DND-41 (cell line): ENCODE measurements at regions not wholly inside any gene's neighbourhood (a gene's known extent, or its start where the extent isn't known, plus 50 kb on each side); places are given as distances from the start of the nearest gene placed in this dataset.

Experiments used
- ATAC-seq: fragments of 200-7000 bp; cut with Tn5 transposase; 3 replicates; pipeline ENCODE4 v1.9.1; 2021; ENCODE audit warnings: low read depth; ENCODE audit not compliant: insufficient read depth
- DNase-seq: peaks from one replicate; pipeline ENCODE4 v3.0.0-alpha.2; 2020
- H2AFZ ChIP-seq: 2 replicates; pipeline ENCODE4 v1.6.0; 2012; ENCODE audit warnings: low read depth, low read length
- H3K27ac ChIP-seq: 2 replicates; pipeline ENCODE4 v1.5.1; 2012; ENCODE audit warnings: low read length, inconsistent platforms
- H3K27me3 ChIP-seq: fragments of 200-600 bp; sonication (generic); 2 replicates; pipeline ENCODE4 v1.6.0; 2012; ENCODE audit warnings: low read length, mild to moderate bottlenecking, inconsistent platforms; ENCODE audit not compliant: insufficient read depth, poor library complexity
- H3K36me3 ChIP-seq: 2 replicates; pipeline ENCODE4 v1.5.1; 2012; ENCODE audit warnings: low read length, inconsistent platforms; ENCODE audit not compliant: insufficient read depth
- H3K4me1 ChIP-seq: 2 replicates; pipeline ENCODE4 v1.5.1; 2012; ENCODE audit warnings: mild to moderate bottlenecking, low read length; ENCODE audit not compliant: insufficient read depth
- H3K4me2 ChIP-seq: 2 replicates; pipeline ENCODE4 v1.6.0; 2012; ENCODE audit warnings: mild to moderate bottlenecking, moderate library complexity, low read length, inconsistent platforms; ENCODE audit not compliant: insufficient read depth
- H3K4me3 ChIP-seq, 2 experiments: fragments of 200-600 bp in 1 of 2; shearing (Covaris generic) in 1 of 2; 2 replicates each; pipeline ENCODE4 v1.5.1; 2012 to 2016; ENCODE audit warnings: inconsistent platforms in 2 of 2, low read length in 2 of 2, mild to moderate bottlenecking in 2 of 2, low read depth in 1 of 2, moderate library complexity in 1 of 2
- H3K79me2 ChIP-seq: 2 replicates; pipeline ENCODE4 v1.6.0; 2012; ENCODE audit warnings: low read length, inconsistent platforms; ENCODE audit not compliant: insufficient read depth
- H3K9ac ChIP-seq: 2 replicates; pipeline ENCODE4 v1.6.0; 2012; ENCODE audit warnings: low read depth, mild to moderate bottlenecking, inconsistent platforms, low read length, moderate library complexity
- H3K9me3 ChIP-seq: 2 replicates; pipeline ENCODE4 v1.5.1; 2012; ENCODE audit warnings: low read length, moderate library complexity, mild to moderate bottlenecking, inconsistent platforms; ENCODE audit not compliant: insufficient read depth, severe bottlenecking
- H4K20me1 ChIP-seq: 2 replicates; pipeline ENCODE4 v1.6.0; 2012; ENCODE audit warnings: low read length; ENCODE audit not compliant: insufficient read depth
- EZH2 ChIP-seq: IDR thresholded peaks from 3 replicates; pipeline ENCODE4 v1.6.1; 2012; ENCODE audit warnings: borderline replicate concordance, low read depth, mild to moderate bottlenecking, moderate library complexity, low read length, inconsistent platforms; ENCODE audit not compliant: severe bottlenecking
- TF ChIP-seq, protein P1 (sequence below): IDR thresholded peaks from 2 replicates; pipeline ENCODE4 v1.5.1; 2012; ENCODE audit warnings: borderline replicate concordance, low read length, moderate library complexity, mild to moderate bottlenecking; ENCODE audit not compliant: poor library complexity, severe bottlenecking; ENCODE audit errors: extremely low read depth

DNA sequence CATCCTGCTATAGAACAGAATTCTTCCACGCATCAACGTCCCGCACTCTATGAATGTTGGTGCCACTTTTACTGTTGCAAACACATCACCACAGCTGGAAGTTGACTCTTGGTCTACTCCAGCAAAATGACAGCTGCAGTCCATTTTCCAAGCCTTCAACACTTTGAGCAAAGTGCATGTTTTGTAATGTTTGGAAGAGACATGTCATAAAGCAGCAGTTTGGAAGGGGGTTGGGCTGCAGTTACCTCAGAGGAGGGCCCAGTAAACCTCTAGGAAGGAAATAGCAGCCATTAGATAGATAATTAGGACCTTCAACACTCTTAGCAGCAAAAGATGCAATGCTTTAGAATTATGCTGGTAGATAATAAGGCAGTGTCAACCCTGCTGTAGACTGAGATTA lies 323.6 kb downstream of the TDRD3 start:
- H3K9me3 ChIP-seq = no peaks in the 10 kb centered on the region
- no peak overlapping the region for H3K4me3 ChIP-seq
- H3K79me2 ChIP-seq = no peaks in the 10 kb centered on the region

DNA sequence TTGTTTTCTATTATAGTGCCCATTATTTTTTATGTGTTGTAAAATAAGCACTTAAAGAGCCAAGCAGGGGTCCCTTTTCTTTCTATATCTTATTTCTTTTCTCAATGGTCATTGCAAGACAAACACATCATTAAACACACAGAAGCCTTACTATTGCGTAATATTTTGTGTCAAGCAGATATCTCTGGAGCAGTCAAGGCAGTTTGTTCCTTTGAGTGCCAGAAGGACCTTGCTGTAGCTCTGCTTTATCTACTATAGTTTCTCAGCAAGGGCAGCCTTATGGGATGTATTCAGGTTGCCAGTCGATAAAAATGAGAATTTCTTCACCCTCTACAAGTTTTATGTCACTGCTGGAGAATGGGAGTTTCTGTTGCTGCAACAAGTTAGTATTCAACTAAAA lies 319.3 kb downstream of the TDRD3 start:
- Histone ChIP-seq H3K27ac (no peak overlapping the region), H3K27me3 (no peaks in the 10 kb centered on the region), H3K9ac (no peak overlapping the region), H3K79me2 (no peaks in the 10 kb centered on the region), H3K4me3 (no peak overlapping the region), H2AFZ (no peak overlapping the region), H4K20me1 (no peaks in the 10 kb centered on the region), H3K9me3 (no peaks in the 10 kb centered on the region), H3K4me1 (no peaks in the 10 kb centered on the region), H3K36me3 (no peaks in the 10 kb centered on the region), H3K4me2 (no peak overlapping the region)
- TF ChIP-seq EZH2 = no peak
- TF ChIP-seq, protein P1, sequence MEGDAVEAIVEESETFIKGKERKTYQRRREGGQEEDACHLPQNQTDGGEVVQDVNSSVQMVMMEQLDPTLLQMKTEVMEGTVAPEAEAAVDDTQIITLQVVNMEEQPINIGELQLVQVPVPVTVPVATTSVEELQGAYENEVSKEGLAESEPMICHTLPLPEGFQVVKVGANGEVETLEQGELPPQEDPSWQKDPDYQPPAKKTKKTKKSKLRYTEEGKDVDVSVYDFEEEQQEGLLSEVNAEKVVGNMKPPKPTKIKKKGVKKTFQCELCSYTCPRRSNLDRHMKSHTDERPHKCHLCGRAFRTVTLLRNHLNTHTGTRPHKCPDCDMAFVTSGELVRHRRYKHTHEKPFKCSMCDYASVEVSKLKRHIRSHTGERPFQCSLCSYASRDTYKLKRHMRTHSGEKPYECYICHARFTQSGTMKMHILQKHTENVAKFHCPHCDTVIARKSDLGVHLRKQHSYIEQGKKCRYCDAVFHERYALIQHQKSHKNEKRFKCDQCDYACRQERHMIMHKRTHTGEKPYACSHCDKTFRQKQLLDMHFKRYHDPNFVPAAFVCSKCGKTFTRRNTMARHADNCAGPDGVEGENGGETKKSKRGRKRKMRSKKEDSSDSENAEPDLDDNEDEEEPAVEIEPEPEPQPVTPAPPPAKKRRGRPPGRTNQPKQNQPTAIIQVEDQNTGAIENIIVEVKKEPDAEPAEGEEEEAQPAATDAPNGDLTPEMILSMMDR = no peak
- DNase-seq (no peak), ATAC-seq (no peak)

More for the DNA sequence above, 323.6 kb downstream of the TDRD3 start:
- H3K4me1 ChIP-seq = no peaks in the 10 kb centered on the region
- no peak overlapping the region for H3K9ac ChIP-seq
- DNase-seq (no peak), ATAC-seq (no peak)
- H2AFZ ChIP-seq = no peak overlapping the region
- no peaks in the 10 kb centered on the region for H4K20me1 ChIP-seq
- H3K27me3 ChIP-seq = no peaks in the 10 kb centered on the region
- TF ChIP-seq, protein P1 = no peak
- no peak for TF ChIP-seq EZH2
- no peaks in the 10 kb centered on the region for H3K36me3 ChIP-seq
- no peak overlapping the region for H3K4me2 ChIP-seq
- no peak overlapping the region for H3K27ac ChIP-seq

DNA sequence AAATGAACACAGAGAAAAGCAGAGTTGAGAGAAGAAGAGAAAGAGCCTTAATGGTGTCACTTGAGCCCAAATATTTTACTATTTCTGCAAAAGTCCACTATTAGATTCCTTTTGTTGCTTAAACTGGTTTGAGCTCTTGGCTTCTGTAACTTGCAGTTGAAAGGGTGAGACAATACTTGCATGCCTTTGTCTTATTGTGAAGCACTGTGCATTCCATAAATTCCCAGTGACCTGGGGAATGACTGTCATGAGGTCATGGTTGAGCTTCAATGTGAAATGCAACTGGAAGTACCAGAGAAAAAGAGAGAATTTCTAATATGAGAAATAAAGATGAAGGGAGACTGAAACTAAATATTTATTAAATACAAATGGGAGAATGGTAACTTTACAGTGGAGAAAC lies 310.9 kb downstream of the TDRD3 start:
- H3K9me3 ChIP-seq = no peaks in the 10 kb centered on the region
- H3K79me2 ChIP-seq = no peaks in the 10 kb centered on the region
- H3K4me1 ChIP-seq = no peaks in the 10 kb centered on the region
- H3K27me3 ChIP-seq = no peaks in the 10 kb centered on the region
- no peak overlapping the region for H3K9ac ChIP-seq
- no peaks in the 10 kb centered on the region for H3K36me3 ChIP-seq
- H3K27ac ChIP-seq = no peak overlapping the region
- no peak for DNase-seq
- H2AFZ ChIP-seq = no peak overlapping the region
- no peak overlapping the region for H3K4me2 ChIP-seq
- no peak for ATAC-seq
- TF ChIP-seq EZH2 = no peak
- no peaks in the 10 kb centered on the region for H4K20me1 ChIP-seq
- no peak overlapping the region for H3K4me3 ChIP-seq

DNA sequence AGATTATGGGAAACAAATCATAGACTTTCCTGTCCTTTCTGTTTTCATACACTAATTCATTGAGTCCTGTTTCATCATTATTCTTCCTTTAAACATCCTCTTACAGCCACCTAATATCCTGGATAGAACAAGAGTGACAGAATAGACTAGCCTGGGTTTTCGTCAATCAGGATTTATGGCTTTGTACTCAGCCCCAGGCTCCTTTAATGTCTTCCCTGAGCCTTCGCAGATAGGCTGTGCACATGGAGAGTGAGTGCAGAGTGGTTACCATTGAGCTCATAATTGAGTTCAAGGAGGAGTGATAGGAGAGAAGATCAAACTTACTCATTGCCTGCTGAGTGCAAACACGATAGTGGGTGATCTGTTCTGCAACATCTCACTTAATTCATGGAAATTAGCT lies 304.9 kb downstream of the TDRD3 start:
- H2AFZ ChIP-seq = no peak overlapping the region
- ATAC-seq = no peak
- no peaks in the 10 kb centered on the region for H3K79me2 ChIP-seq
- H3K4me1 ChIP-seq = no peaks in the 10 kb centered on the region
- H3K4me2 ChIP-seq = no peak overlapping the region
- H3K36me3 ChIP-seq = no peaks in the 10 kb centered on the region
- no peak overlapping the region for H3K4me3 ChIP-seq
- no peaks in the 10 kb centered on the region for H3K9me3 ChIP-seq
- no peaks in the 10 kb centered on the region for H3K27me3 ChIP-seq
- no peak for DNase-seq
- H4K20me1 ChIP-seq = no peaks in the 10 kb centered on the region
- TF ChIP-seq EZH2 = no peak
- TF ChIP-seq, protein P1 = no peak
- no peak overlapping the region for H3K9ac ChIP-seq
- no peak overlapping the region for H3K27ac ChIP-seq
